Pancreas (tissue), 10 donors: ENCODE measurements at regions not wholly inside any gene's neighbourhood (a gene's known extent, or its start where the extent isn't known, plus 50 kb on each side); places are given as distances from the start of the nearest gene placed in this dataset.

Experiments
- ATAC-seq, 4 donors: fragments of 200-7000 bp; cut with Tn5 transposase; one replicate each; pipeline versions ENCODE4 v1.8.0 to v1.9.1; 2020; ENCODE audit warnings: mild to moderate bottlenecking in 4 of 4, moderate library complexity in 4 of 4
- DNase-seq, 6 donors: peaks; one replicate each; pipeline ENCODE4 v3.0.0-alpha.2; 2020
- FAIRE-seq: peaks from 2 replicates; lab custom pipeline; 2012; peaks lifted over from hg19 to GRCh38; lab: Jason Lieb, UNC
- H3K27ac ChIP-seq, 4 donors: fragments of 200-600 bp; sonication (generic); 1 replicate in 3 of 4; 2 replicates in 1 of 4; pipeline versions ENCODE4 v1.5.0 to v1.8.0; 2020
- H3K27me3 ChIP-seq, 4 donors: fragments of 200-600 bp; one replicate each; pipeline ENCODE4 v1.8.0; 2021
- H3K36me3 ChIP-seq, 3 donors: fragments of 200-600 bp; sonication (generic) in 1 of 3; one replicate each; pipeline versions ENCODE4 v1.5.0 to v1.8.0; 2020 to 2021
- H3K4me1 ChIP-seq, 3 donors: fragments of 200-600 bp; one replicate each; pipeline ENCODE4 v1.8.0; 2021
- H3K4me3 ChIP-seq, 4 donors: fragments of 200-600 bp; sonication (generic) in 2 of 4; one replicate each; pipeline versions ENCODE4 v1.5.0 to v1.8.0; 2020 to 2021
- H3K9me3 ChIP-seq, 4 donors: fragments of 200-600 bp; one replicate each; pipeline ENCODE4 v1.8.0; 2021
- CTCF ChIP-seq, 4 donors: fragments of 200-600 bp; sonication (generic) in 3 of 4; IDR thresholded peaks; one replicate each; pipeline versions ENCODE4 v1.5.0 to v1.8.0; 2021; ENCODE audit warnings: antibody characterized with exemption in 4 of 4
- WGBS, 2 donors: extraction: QIAGEN DNeasy Blood & Tissue Kit; methylation state at CpG; one replicate each; pipeline ENCODE4 v1.1.7; 2013; 5-methylcytosine and 5-hydroxymethylcytosine counted together
- intact Hi-C, 3 donors: fragments of 100-400 bp; cut with DNase I; formaldehyde crosslinking; loops; one replicate each; pipeline versions ENCODE4 v1.11.1 to v1.14.2; 2022
- donor health status: healthy with polysubstance abuse.
- donor health status: DM: no; HTN: no; CAD: no; lungs with moderate emphysema.
- donor health status: DM: no; HTN: no; CAD: no.
- donor health status: control.
- donor health status: control.
- donor health status: Bipolar disorder and iron deficiency.
- donor health status: DM: yes; HTN: yes; CAD: no.
- donor health status: DM: no; HTN: no; CAD: no.
- donor health status: DM: no; HTN: no; CAD: no.
- donor health status: DM: yes; HTN: yes; CAD: no.

- intact Hi-C loops = no loop called here
- FAIRE-seq (no peak), DNase-seq (no peak), ATAC-seq (no peak)
- Histone ChIP-seq H3K27me3 (peaks cover 0 to 5% (median 0%) of the 10 kb centered on the region in 4 donors), H3K4me3 (no peak overlapping the region), H3K9me3 (no peaks in the 10 kb centered on the region), H3K4me1 (no peaks in the 10 kb centered on the region), H3K36me3 (no peaks in the 10 kb centered on the region), H3K27ac (no peak overlapping the region)
- TF ChIP-seq CTCF (IDR thresholded peaks at IDR 0.05) = no peak
- WGBS, 2 donors = 63 to 72% methylated on average over 8 of the region's 8 CpGs
Measured at GRCh38 chr22:48053973-48054372, 1291.5 kb downstream of the TBC1D22A start.

GRCh38 chr22:48053486-48053885 is 1291.0 kb downstream of the TBC1D22A start:
- 63 to 78% methylated on average over 7 of the region's 7 CpGs for WGBS, 2 donors
- FAIRE-seq = no peak
- no peak for ATAC-seq
- H3K27ac ChIP-seq = no peak overlapping the region
- TF ChIP-seq CTCF (IDR thresholded peaks at IDR 0.05) = no peak
- no peaks in the 10 kb centered on the region for H3K9me3 ChIP-seq
- intact Hi-C loops = no loop called here
- H3K27me3 ChIP-seq = peaks cover 0 to 4% (median 0%) of the 10 kb centered on the region in 4 donors
- no peaks in the 10 kb centered on the region for H3K4me1 ChIP-seq
- no peak overlapping the region for H3K4me3 ChIP-seq
- no peaks in the 10 kb centered on the region for H3K36me3 ChIP-seq
- no peak for DNase-seq

- H3K27ac ChIP-seq = no peak overlapping the region
- peaks cover 0 to 4% (median 0%) of the 10 kb centered on the region in 4 donors for H3K27me3 ChIP-seq
- no peak for FAIRE-seq
- ATAC-seq = no peak
- 84 to 87% methylated on average over 7 of the region's 7 CpGs for WGBS, 2 donors
- no peak overlapping the region for H3K4me3 ChIP-seq
- no peaks in the 10 kb centered on the region for H3K9me3 ChIP-seq
- intact Hi-C loops = no loop called here
- H3K4me1 ChIP-seq = no peaks in the 10 kb centered on the region
- no peaks in the 10 kb centered on the region for H3K36me3 ChIP-seq
- no peak for DNase-seq
- no peak for TF ChIP-seq CTCF (IDR thresholded peaks at IDR 0.05)
Measured at GRCh38 chr22:48052621-48052890, 1290.1 kb downstream of the TBC1D22A start.

GRCh38 chr22:48051796-48052620 is 1289.6 kb downstream of the TBC1D22A start:
- DNase-seq (no peak), ATAC-seq (no peak)
- WGBS, 2 donors = 61 to 74% methylated on average over 11 of the region's 11 CpGs

More at GRCh38 chr22:48051796-48052620, 1289.6 kb downstream of the TBC1D22A start:
- Histone ChIP-seq H3K36me3 (no peaks in the 10 kb centered on the region), H3K4me1 (no peaks in the 10 kb centered on the region), H3K9me3 (no peaks in the 10 kb centered on the region), H3K27me3 (peaks cover 0 to 4% (median 0%) of the 10 kb centered on the region in 4 donors), H3K4me3 (no peak overlapping the region), H3K27ac (no peak overlapping the region)
- no peak for TF ChIP-seq CTCF (IDR thresholded peaks at IDR 0.05)
- FAIRE-seq = no peak
- intact Hi-C loops = no loop called here
